Astrocyte of the cerebellum (primary cell): ENCODE measurements at regions not wholly inside any gene's neighbourhood (a gene's known extent, or its start where the extent isn't known, plus 50 kb on each side); places are given as distances from the start of the nearest gene placed in this dataset.

Source experiments
- DNase-seq: peaks from one replicate; pipeline ENCODE4 v3.0.0-alpha.2; 2011; ENCODE audit warnings: low read depth
- H3K4me3 ChIP-seq: 2 replicates; pipeline ENCODE4 v1.5.1; 2011; ENCODE audit warnings: mild to moderate bottlenecking, low read depth, low read length, moderate library complexity
- in situ Hi-C: cut with HindIII; loops from 2 replicates; pipeline ENCODE4 v1.10.0; 2017; ENCODE audit warnings: low sequenced_read_pairs
- TF ChIP-seq, protein P1 (sequence below): IDR thresholded peaks from 2 replicates; pipeline ENCODE4 v1.5.1; 2012; ENCODE audit warnings: low read length, low read depth, moderate library complexity, mild to moderate bottlenecking; ENCODE audit errors: missing control alignments

GRCh38 chr1:198462365-198463019, 78.0 kb downstream of the ATP6V1G3 start:
- DNase-seq: no peak
- H3K4me3 ChIP-seq: no peak overlapping the region
- TF ChIP-seq, protein P1, sequence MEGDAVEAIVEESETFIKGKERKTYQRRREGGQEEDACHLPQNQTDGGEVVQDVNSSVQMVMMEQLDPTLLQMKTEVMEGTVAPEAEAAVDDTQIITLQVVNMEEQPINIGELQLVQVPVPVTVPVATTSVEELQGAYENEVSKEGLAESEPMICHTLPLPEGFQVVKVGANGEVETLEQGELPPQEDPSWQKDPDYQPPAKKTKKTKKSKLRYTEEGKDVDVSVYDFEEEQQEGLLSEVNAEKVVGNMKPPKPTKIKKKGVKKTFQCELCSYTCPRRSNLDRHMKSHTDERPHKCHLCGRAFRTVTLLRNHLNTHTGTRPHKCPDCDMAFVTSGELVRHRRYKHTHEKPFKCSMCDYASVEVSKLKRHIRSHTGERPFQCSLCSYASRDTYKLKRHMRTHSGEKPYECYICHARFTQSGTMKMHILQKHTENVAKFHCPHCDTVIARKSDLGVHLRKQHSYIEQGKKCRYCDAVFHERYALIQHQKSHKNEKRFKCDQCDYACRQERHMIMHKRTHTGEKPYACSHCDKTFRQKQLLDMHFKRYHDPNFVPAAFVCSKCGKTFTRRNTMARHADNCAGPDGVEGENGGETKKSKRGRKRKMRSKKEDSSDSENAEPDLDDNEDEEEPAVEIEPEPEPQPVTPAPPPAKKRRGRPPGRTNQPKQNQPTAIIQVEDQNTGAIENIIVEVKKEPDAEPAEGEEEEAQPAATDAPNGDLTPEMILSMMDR: no peak
- in situ Hi-C loops: no loop called here

DNA sequence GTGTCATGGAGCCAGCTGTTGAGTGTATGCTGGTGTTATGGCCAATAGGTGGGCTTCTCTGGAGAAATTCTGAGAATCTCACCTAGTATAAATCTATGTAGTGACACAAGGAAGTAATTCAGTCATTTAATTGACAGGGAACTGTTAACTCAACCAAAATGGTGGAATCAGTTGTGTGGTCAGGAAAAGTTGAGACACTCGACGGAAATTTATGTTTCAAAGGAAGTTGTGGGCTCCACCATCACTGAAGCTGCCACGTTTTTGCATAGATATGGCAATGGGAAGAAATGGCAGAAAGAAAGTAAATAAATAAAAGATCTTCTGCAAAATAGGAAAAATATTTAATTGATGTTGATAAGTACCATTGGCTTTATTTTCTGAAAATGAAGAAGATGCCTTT, 84.5 kb downstream of the ATP6V1G3 start:
- no peak overlapping the region for H3K4me3 ChIP-seq
- no peak for DNase-seq
- in situ Hi-C loops: no loop called here
- TF ChIP-seq, protein P1: no peak

DNA sequence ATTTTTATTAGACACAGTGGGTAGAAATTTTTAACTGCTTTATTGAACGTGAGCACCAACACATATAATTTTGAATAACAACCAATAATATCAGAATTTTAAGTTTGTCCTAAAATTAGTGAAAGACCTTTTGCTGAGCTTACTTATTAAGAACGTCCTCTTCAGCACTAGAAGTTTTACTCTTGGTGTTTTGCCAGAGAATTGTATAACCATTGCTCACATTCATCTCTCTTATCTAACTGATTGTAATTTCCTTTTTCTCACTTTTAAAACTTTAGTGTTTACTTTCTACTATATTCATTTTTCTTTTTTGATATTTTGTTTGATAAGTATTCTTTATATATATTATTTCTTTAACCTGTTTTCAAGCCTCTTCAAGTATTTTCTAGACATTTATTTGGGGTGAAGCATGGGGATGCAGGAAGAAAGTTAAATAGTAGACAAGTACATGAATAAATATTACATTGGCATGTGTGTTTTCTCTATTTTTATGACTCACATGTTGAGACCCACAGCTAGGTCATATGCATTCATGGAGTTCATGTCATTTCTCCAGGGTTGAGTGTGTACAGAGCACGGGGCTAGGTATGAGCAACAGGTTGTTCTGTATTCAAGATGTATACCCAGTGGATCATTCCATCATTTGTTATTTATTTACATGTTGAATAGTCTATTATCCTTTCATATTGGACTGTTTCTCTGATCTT, 90.6 kb downstream of the ATP6V1G3 start:
- no peak overlapping the region for H3K4me3 ChIP-seq
- DNase-seq: no peak
- in situ Hi-C loops: no loop called here
- TF ChIP-seq, protein P1: no peak

GRCh38 chr1:198449261-198449660, 91.2 kb downstream of the ATP6V1G3 start:
- TF ChIP-seq, protein P1: no peak
- no peak for DNase-seq
- in situ Hi-C loops: no loop called here

DNA sequence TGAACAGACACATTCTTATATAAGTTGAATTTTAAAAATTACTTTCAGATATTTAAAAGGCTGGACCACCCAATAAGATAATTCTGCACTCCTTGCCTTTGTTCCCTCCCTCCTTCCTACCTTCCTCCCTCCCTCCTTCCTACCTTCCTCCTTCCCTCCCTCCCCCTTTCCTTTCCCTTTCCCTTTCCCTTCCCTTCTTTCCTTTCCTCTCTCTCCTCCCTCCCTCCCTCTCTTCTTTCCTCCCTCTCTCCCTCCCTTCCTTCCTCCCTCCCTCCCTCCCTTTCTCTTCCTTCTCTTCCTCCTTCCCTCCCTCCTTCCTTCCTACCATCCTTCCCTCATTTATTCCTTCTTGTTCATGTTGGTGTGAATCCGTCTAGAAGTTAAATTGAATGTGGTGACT, 93.0 kb downstream of the ATP6V1G3 start:
- TF ChIP-seq, protein P1: no peak
- no peak for DNase-seq
- no peak overlapping the region for H3K4me3 ChIP-seq
- in situ Hi-C loops: no loop called here

More at GRCh38 chr1:198449261-198449660, 91.2 kb downstream of the ATP6V1G3 start:
- no peak overlapping the region for H3K4me3 ChIP-seq

- H3K4me3 ChIP-seq: no peak overlapping the region
- TF ChIP-seq, protein P1: no peak
- in situ Hi-C loops: no loop called here
- DNase-seq: no peak
Observed at GRCh38 chr1:198445872-198446271, 94.6 kb downstream of the ATP6V1G3 start.
